ENCODE measurements at regions not wholly inside any gene's neighbourhood (a gene's known extent, or its start where the extent isn't known, plus 50 kb on each side); places are given as distances from the start of the nearest gene placed in this dataset.

GRCh38 chr20:41704896-41705295 lies 86.7 kb upstream of the CHD6 start:
- TF ChIP-seq PAX5 (IDR thresholded peaks at IDR 0.05; ENCODE audit: insufficient read depth, low read length, severe bottlenecking) (no peak), TAF1 (IDR thresholded peaks at IDR 0.05; ENCODE audit: low read depth, low read length) (no peak), POLR2A (IDR thresholded peaks at IDR 0.05; ENCODE audit: low read depth, low read length) (no peak), POLR2AphosphoS5 (IDR thresholded peaks at IDR 0.05; ENCODE audit: low read depth, low read length) (no peak), POU2F2 (IDR thresholded peaks at IDR 0.05; ENCODE audit: low read depth, low read length) (no peak), SPI1 (IDR thresholded peaks at IDR 0.05; ENCODE audit: low read depth, low read length) (no peak)

Measured in GM12891 (cell line).